ENCODE measurements at regions not wholly inside any gene's neighbourhood (a gene's known extent, or its start where the extent isn't known, plus 50 kb on each side); places are given as distances from the start of the nearest gene placed in this dataset.

GRCh38 chr12:114992443-114992842 lies 308.5 kb upstream of the TBX3 start:
- no peak for TF ChIP-seq CTCF (IDR thresholded peaks at IDR 0.05; ENCODE audit: low read depth, low read length)
- no peak for TF ChIP-seq POLR2A (IDR thresholded peaks at IDR 0.05; ENCODE audit: extremely low read depth, insufficient read length)
